ENCODE measurements at regions not wholly inside any gene's neighbourhood (a gene's known extent, or its start where the extent isn't known, plus 50 kb on each side); places are given as distances from the start of the nearest gene placed in this dataset.
A peak's percentile ranks its signal among the peaks of the same experiment; 100 is the strongest.

GRCh38 chr3:41026394-41027177 is 172.7 kb upstream of the CTNNB1 start:
- peak; percentile 93 for DNase-seq (ENCODE audit: low read depth)
- no peak overlapping the region for H3K4me3 ChIP-seq (ENCODE audit: control insufficient read depth, low read depth, low read length)
- no peak for TF ChIP-seq CTCF (conservative IDR thresholded peaks at IDR 0.05; ENCODE audit: control insufficient read depth, insufficient read depth, low read depth, low read length)

- DNase-seq (ENCODE audit: low read depth): no peak
- no peak overlapping the region for H3K4me3 ChIP-seq (ENCODE audit: control insufficient read depth, low read depth, low read length)
- no peak for TF ChIP-seq CTCF (conservative IDR thresholded peaks at IDR 0.05; ENCODE audit: control insufficient read depth, insufficient read depth, low read depth, low read length)
These were observed 169.9 kb upstream of the CTNNB1 start for GRCh38 chr3:41029356-41029755.

- DNase-seq (ENCODE audit: low read depth): no peak
- H3K4me3 ChIP-seq (ENCODE audit: control insufficient read depth, low read depth, low read length): no peak overlapping the region
These were observed 169.1 kb upstream of the CTNNB1 start for GRCh38 chr3:41030220-41030619.

GRCh38 chr3:41031401-41031800 is 167.9 kb upstream of the CTNNB1 start:
- H3K4me3 ChIP-seq (ENCODE audit: control insufficient read depth, low read depth, low read length): no peak overlapping the region
- no peak for TF ChIP-seq CTCF (conservative IDR thresholded peaks at IDR 0.05; ENCODE audit: control insufficient read depth, insufficient read depth, low read depth, low read length)
- DNase-seq (ENCODE audit: low read depth): no peak

More at GRCh38 chr3:41030220-41030619, 169.1 kb upstream of the CTNNB1 start:
- no peak for TF ChIP-seq CTCF (conservative IDR thresholded peaks at IDR 0.05; ENCODE audit: control insufficient read depth, insufficient read depth, low read depth, low read length)

GRCh38 chr3:41033956-41034519 is 165.3 kb upstream of the CTNNB1 start:
- TF ChIP-seq CTCF (conservative IDR thresholded peaks at IDR 0.05; ENCODE audit: control insufficient read depth, insufficient read depth, low read depth, low read length): no peak
- no peak for DNase-seq (ENCODE audit: low read depth)
- no peak overlapping the region for H3K4me3 ChIP-seq (ENCODE audit: control insufficient read depth, low read depth, low read length)

- H3K4me3 ChIP-seq (ENCODE audit: control insufficient read depth, low read depth, low read length): no peak overlapping the region
- DNase-seq (ENCODE audit: low read depth): no peak
- no peak for TF ChIP-seq CTCF (conservative IDR thresholded peaks at IDR 0.05; ENCODE audit: control insufficient read depth, insufficient read depth, low read depth, low read length)
These were observed 163.8 kb upstream of the CTNNB1 start for GRCh38 chr3:41035456-41036022.

All from fibroblast of mammary gland (primary cell).